WERI-Rb-1 (cell line): ENCODE measurements at regions not wholly inside any gene's neighbourhood (a gene's known extent, or its start where the extent isn't known, plus 50 kb on each side); places are given as distances from the start of the nearest gene placed in this dataset.

Source experiments
- DNase-seq: peaks from one replicate; pipeline ENCODE4 v3.0.0-alpha.2; 2020
- H3K27ac ChIP-seq: fragments of 250-450 bp; sonication (Bioruptor Pico); 2 replicates; pipeline ENCODE4 v1.5.1; 2020; ENCODE audit warnings: mild to moderate bottlenecking, moderate library complexity
- H3K27me3 ChIP-seq: fragments of 250-450 bp; sonication (Bioruptor Pico); 2 replicates; pipeline ENCODE4 v1.5.1; 2021; ENCODE audit warnings: mild to moderate bottlenecking, low read depth, moderate library complexity; ENCODE audit not compliant: insufficient read depth, severe bottlenecking
- H3K36me3 ChIP-seq: fragments of 250-450 bp; sonication (Bioruptor Pico); 2 replicates; pipeline ENCODE4 v1.5.1; 2020; ENCODE audit warnings: mild to moderate bottlenecking, moderate library complexity
- H3K4me3 ChIP-seq: 2 replicates; pipeline ENCODE4 v1.5.1; 2011; ENCODE audit warnings: low read depth, mild to moderate bottlenecking, control low read depth, low read length
- H3K9me3 ChIP-seq: fragments of 250-450 bp; sonication (Bioruptor Pico); 2 replicates; pipeline ENCODE4 v1.5.1; 2021; ENCODE audit warnings: mild to moderate bottlenecking, moderate library complexity; ENCODE audit not compliant: severe bottlenecking
- TF ChIP-seq, protein P1 (sequence below): IDR thresholded peaks from 2 replicates; pipeline ENCODE4 v1.5.1; 2011; ENCODE audit warnings: low read depth, mild to moderate bottlenecking, control low read depth, inconsistent platforms, low read length

GRCh38 chr7:136034132-136034531 is 57.0 kb upstream of the MTPN start:
- TF ChIP-seq, protein P1, sequence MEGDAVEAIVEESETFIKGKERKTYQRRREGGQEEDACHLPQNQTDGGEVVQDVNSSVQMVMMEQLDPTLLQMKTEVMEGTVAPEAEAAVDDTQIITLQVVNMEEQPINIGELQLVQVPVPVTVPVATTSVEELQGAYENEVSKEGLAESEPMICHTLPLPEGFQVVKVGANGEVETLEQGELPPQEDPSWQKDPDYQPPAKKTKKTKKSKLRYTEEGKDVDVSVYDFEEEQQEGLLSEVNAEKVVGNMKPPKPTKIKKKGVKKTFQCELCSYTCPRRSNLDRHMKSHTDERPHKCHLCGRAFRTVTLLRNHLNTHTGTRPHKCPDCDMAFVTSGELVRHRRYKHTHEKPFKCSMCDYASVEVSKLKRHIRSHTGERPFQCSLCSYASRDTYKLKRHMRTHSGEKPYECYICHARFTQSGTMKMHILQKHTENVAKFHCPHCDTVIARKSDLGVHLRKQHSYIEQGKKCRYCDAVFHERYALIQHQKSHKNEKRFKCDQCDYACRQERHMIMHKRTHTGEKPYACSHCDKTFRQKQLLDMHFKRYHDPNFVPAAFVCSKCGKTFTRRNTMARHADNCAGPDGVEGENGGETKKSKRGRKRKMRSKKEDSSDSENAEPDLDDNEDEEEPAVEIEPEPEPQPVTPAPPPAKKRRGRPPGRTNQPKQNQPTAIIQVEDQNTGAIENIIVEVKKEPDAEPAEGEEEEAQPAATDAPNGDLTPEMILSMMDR = no peak
- Histone ChIP-seq H3K9me3 (no peaks in the 10 kb centered on the region), H3K4me3 (no peak overlapping the region), H3K36me3 (no peaks in the 10 kb centered on the region), H3K27ac (peak overlapping the region; percentile 19), H3K27me3 (no peaks in the 10 kb centered on the region)
- no peak for DNase-seq

- no peaks in the 10 kb centered on the region for H3K36me3 ChIP-seq
- peak overlapping the region; percentile 19 for H3K27ac ChIP-seq
- no peaks in the 10 kb centered on the region for H3K27me3 ChIP-seq
- DNase-seq = peak; percentile 41
- H3K9me3 ChIP-seq = no peaks in the 10 kb centered on the region
- H3K4me3 ChIP-seq = no peak overlapping the region
- TF ChIP-seq, protein P1 = no peak
Measured at GRCh38 chr7:136033413-136034031, 56.4 kb upstream of the MTPN start.

GRCh38 chr7:136030867-136031318 is 53.7 kb upstream of the MTPN start:
- Histone ChIP-seq H3K36me3 (no peaks in the 10 kb centered on the region), H3K9me3 (no peaks in the 10 kb centered on the region), H3K27ac (no peak overlapping the region), H3K27me3 (no peaks in the 10 kb centered on the region), H3K4me3 (no peak overlapping the region)
- TF ChIP-seq, protein P1 = no peak
- no peak for DNase-seq

DNA sequence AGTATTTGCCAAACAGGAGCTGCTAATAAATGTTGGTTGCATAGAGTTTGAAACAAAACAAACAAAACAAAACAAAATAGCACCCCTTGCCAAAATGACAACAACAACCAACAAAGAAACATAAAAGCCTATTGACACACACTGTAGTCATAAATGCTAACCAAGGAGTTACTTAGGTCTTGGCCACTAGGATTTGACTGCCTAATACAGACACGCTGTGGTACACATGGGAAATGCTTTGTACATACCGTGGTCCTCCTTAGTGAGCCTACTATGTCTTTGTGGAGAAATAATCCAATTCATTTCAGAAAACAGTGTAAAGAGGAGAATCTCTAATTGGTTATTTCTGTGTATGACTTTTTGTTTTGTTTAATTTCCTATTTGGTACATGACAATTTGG is 53.2 kb upstream of the MTPN start:
- H3K4me3 ChIP-seq = no peak overlapping the region
- no peaks in the 10 kb centered on the region for H3K9me3 ChIP-seq
- H3K27ac ChIP-seq = no peak overlapping the region
- H3K36me3 ChIP-seq = no peaks in the 10 kb centered on the region
- TF ChIP-seq, protein P1 = no peak
- DNase-seq = no peak
- H3K27me3 ChIP-seq = no peaks in the 10 kb centered on the region

DNA sequence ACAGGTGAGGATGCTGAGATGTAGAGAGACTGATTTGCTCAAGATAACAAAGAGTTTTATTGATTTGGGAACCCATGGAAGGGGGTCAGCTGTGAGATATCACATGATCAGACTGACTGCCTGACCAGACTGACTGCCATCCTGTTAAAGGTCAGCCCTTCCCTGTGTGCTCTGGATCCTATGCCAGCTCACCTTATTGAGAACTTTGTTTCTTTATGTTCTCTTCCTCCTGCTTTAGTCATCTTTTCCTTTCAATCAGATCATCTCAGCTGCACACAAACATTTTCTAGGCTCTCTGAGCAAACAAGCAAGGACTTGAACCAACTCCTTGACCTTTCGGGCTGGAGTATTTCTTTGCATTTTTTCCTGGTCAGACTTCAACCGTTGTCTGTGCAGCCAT is 50.0 kb upstream of the MTPN start:
- TF ChIP-seq, protein P1 = no peak
- Histone ChIP-seq H3K36me3 (no peaks in the 10 kb centered on the region), H3K27me3 (no peaks in the 10 kb centered on the region), H3K9me3 (no peaks in the 10 kb centered on the region), H3K27ac (no peak overlapping the region), H3K4me3 (no peak overlapping the region)
- DNase-seq = no peak
